ENCODE measurements at regions not wholly inside any gene's neighbourhood (a gene's known extent, or its start where the extent isn't known, plus 50 kb on each side); places are given as distances from the start of the nearest gene placed in this dataset.
"Not testable (repeated sequence)": the region's sequence is repeated elsewhere in the genome, so short reads cannot be mapped to it uniquely, and the experiment has no call there.

GRCh38 chr3:82163907-82164520, 402.6 kb upstream of the GBE1 start:
- no peak overlapping the region for H3K27ac ChIP-seq (ENCODE audit: low read depth, low read length)
- H3K9me2 ChIP-seq (replicated peaks; ENCODE audit: control insufficient read depth, low read length): no peaks in the 10 kb centered on the region
- H3K27me3 ChIP-seq (ENCODE audit: control insufficient read depth, low read length): no peaks in the 10 kb centered on the region
- H3K4me2 ChIP-seq (ENCODE audit: low read length): no peak overlapping the region
- H3K36me3 ChIP-seq (ENCODE audit: control insufficient read depth, low read length): no peaks in the 10 kb centered on the region
- H3F3A ChIP-seq (ENCODE audit: control insufficient read depth, insufficient read depth): no peaks in the 10 kb centered on the region
- no peaks in the 10 kb centered on the region for H3K9me3 ChIP-seq (ENCODE audit: control insufficient read depth, insufficient read depth, low read length)
- TF ChIP-seq EZH2phosphoT487 (IDR thresholded peaks at IDR 0.05; ENCODE audit: borderline replicate concordance, low read length) (no peak), CTCF (IDR thresholded peaks at IDR 0.05; ENCODE audit: low read depth, low read length, poor library complexity, severe bottlenecking) (peak; percentile 22)
- no peaks in the 10 kb centered on the region for H3K4me1 ChIP-seq (ENCODE audit: control insufficient read depth, low read length)
- no peak overlapping the region for H3K4me3 ChIP-seq (ENCODE audit: low read length)
- H3K79me2 ChIP-seq (ENCODE audit: control insufficient read depth, low read length): no peaks in the 10 kb centered on the region
- no peaks in the 10 kb centered on the region for H4K20me1 ChIP-seq (ENCODE audit: control insufficient read depth, insufficient read depth, low read depth, low read length)

GRCh38 chr3:82157952-82158351, 396.5 kb upstream of the GBE1 start:
- Histone ChIP-seq H3K27ac (ENCODE audit: low read depth, low read length) (no peak overlapping the region), H3K4me3 (ENCODE audit: low read length) (no peak overlapping the region), H3K9me3 (ENCODE audit: control insufficient read depth, insufficient read depth, low read length) (no peaks in the 10 kb centered on the region; the same call in 1 of the 2 replicates), H3K4me1 (ENCODE audit: control insufficient read depth, low read length) (no peaks in the 10 kb centered on the region), H3K4me2 (ENCODE audit: low read length) (no peak overlapping the region), H3K36me3 (ENCODE audit: control insufficient read depth, low read length) (no peaks in the 10 kb centered on the region), H3K27me3 (ENCODE audit: control insufficient read depth, low read length) (no peaks in the 10 kb centered on the region), H3F3A (ENCODE audit: control insufficient read depth, insufficient read depth) (no peaks in the 10 kb centered on the region), H4K20me1 (ENCODE audit: control insufficient read depth, insufficient read depth, low read depth, low read length) (no peaks in the 10 kb centered on the region), H3K79me2 (ENCODE audit: control insufficient read depth, low read length) (no peaks in the 10 kb centered on the region), H3K9me2 (replicated peaks; ENCODE audit: control insufficient read depth, low read length) (no peaks in the 10 kb centered on the region)
- no peak for TF ChIP-seq CTCF (IDR thresholded peaks at IDR 0.05; ENCODE audit: low read depth, low read length, poor library complexity, severe bottlenecking)
- no peak for TF ChIP-seq EZH2phosphoT487 (IDR thresholded peaks at IDR 0.05; ENCODE audit: borderline replicate concordance, low read length)

- not testable (repeated sequence) for H3F3A ChIP-seq (ENCODE audit: control insufficient read depth, insufficient read depth); H3K4me3 ChIP-seq (ENCODE audit: low read length); H3K36me3 ChIP-seq (ENCODE audit: control insufficient read depth, low read length); H3K9me3 ChIP-seq (ENCODE audit: control insufficient read depth, insufficient read depth, low read length); H3K4me1 ChIP-seq (ENCODE audit: control insufficient read depth, low read length); H3K79me2 ChIP-seq (ENCODE audit: control insufficient read depth, low read length); H3K9me2 ChIP-seq (replicated peaks; ENCODE audit: control insufficient read depth, low read length); H3K4me2 ChIP-seq (ENCODE audit: low read length); H4K20me1 ChIP-seq (ENCODE audit: control insufficient read depth, insufficient read depth, low read depth, low read length); H3K27ac ChIP-seq (ENCODE audit: low read depth, low read length); H3K27me3 ChIP-seq (ENCODE audit: control insufficient read depth, low read length)
Measured at GRCh38 chr3:82153892-82154291, 392.4 kb upstream of the GBE1 start.

GRCh38 chr3:82145742-82146141, 384.3 kb upstream of the GBE1 start:
- Histone ChIP-seq H3K4me1 (ENCODE audit: control insufficient read depth, low read length) (no peaks in the 10 kb centered on the region), H3K9me2 (replicated peaks; ENCODE audit: control insufficient read depth, low read length) (no peaks in the 10 kb centered on the region), H3K4me2 (ENCODE audit: low read length) (no peak overlapping the region), H3K79me2 (ENCODE audit: control insufficient read depth, low read length) (no peaks in the 10 kb centered on the region), H3K4me3 (ENCODE audit: low read length) (no peak overlapping the region), H3F3A (ENCODE audit: control insufficient read depth, insufficient read depth) (no peaks in the 10 kb centered on the region), H4K20me1 (ENCODE audit: control insufficient read depth, insufficient read depth, low read depth, low read length) (no peaks in the 10 kb centered on the region), H3K27me3 (ENCODE audit: control insufficient read depth, low read length) (no peaks in the 10 kb centered on the region), H3K36me3 (ENCODE audit: control insufficient read depth, low read length) (no peaks in the 10 kb centered on the region), H3K27ac (ENCODE audit: low read depth, low read length) (no peak overlapping the region), H3K9me3 (ENCODE audit: control insufficient read depth, insufficient read depth, low read length) (no peaks in the 10 kb centered on the region)
- TF ChIP-seq EZH2phosphoT487 (IDR thresholded peaks at IDR 0.05; ENCODE audit: borderline replicate concordance, low read length) (no peak), CTCF (IDR thresholded peaks at IDR 0.05; ENCODE audit: low read depth, low read length, poor library complexity, severe bottlenecking) (no peak)
